Stimulated activated CD4-positive, alpha-beta T cell treated with anti-CD3 and anti-CD28 coated beads, Interleukin-2, amount 100 ng/mL, for 48 hours (primary cell): ENCODE measurements at regions not wholly inside any gene's neighbourhood (a gene's known extent, or its start where the extent isn't known, plus 50 kb on each side); places are given as distances from the start of the nearest gene placed in this dataset.

Experiments
- DNase-seq, 2 donors: peaks; one replicate each; pipeline ENCODE4 v3.0.0-alpha.2; 2020

DNA sequence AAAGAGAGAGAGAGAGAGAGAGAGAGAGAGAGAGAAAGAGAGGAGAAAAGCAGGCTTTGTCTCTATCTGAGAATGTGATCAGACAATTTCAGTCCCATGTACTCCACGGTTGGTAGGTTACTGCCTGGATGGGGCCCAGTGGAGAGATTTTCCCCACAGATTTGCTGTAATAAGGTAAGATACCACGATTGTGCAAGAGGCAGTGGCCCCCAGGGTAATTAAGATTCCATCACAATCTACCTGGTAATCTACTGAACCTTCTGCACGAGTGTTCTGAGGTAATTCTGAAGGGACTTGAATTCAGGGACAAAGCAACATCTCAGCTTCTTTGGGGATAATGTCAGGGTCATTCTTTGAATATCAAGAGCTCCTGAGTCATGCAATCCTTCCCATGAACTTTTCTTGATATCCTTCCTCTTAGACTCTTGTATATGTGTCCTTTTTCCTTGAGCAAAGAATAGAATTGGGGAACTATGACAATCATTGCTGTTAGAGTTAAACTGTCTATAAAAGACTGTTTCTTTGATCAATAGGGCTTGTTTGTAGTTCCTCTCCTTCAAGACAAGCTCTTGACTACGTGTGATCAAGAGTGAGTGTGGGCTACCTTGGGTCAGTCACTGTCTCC, 306.6 kb downstream of the MAF start:
- no peak for DNase-seq

DNA sequence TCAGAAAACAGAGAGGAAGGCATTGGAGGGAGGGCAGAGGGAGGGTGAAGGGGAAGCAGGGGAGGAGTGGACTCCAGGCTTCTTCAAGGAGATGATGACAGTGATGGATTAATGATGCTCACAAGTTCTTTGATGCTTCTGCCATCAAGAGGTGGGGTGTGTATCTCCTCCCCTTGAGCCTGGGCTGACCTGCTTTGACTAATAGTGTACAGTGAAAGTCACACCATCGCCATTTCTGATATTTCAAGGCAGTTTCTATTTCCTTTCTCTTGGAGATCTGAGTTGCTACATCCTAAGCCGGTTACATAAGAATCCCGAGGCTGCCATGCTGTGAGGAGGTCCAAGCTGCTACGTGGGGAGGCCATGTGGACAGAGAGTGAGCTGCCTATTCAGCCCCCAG, 312.5 kb downstream of the MAF start:
- DNase-seq = no peak

DNA sequence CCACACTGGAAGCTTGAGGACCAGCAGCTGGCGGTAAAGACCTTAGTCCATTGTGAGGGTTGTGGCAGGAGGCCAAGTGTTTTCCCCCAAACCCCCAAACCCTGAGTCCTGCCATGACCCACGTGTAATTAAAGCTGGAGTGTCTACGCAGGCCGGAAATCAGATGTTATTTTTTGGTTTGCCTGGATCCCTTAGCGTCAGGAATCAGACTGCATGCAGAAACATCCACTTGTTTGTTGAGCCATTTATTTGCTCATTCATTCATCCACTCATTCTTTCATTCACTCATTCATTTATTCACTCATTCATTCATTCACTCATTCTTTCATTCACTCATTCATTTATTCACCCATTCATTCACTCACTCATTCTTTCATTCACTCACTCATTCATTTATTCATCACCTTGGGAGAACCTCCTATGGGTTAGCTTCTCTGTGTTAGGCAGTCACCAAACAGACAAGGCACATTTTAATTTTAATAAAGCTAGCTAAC, 313.1 kb downstream of the MAF start:
- no peak for DNase-seq

DNA sequence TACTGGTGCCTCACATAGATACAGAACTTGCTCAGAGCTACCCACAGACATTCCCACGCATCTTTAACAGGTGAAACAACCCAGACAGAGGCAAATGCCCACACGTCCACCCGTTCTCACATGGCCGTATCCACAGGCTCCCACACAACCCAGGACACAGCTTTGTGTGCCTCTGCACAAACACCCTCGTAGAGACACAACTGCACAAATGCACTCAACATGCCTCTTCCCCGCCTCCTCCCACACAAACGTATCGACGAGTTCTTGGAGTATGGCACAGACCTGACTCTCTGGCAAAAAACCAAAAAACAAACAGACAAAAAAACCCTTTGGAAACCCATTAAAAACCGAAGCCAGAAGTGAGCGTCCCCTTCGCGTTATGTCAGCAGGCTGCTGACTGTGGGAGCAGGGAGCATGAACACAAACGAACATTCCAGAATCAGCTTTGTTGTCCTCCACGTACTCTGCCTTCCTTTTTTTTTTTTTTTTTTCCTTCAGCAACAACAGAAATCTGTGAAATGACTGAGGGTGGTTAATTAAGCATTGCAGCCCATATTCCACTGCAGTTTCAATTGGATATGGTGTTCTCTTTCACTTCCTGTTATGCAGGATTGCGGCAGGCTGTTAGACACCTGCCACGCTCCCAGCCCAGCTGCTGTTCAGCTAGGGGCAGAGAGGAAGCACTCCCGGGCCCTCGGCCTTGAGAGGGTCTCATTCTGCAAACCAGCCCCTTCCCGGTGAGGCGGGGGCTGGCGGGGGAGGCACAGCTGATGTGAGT, 313.7 kb downstream of the MAF start:
- DNase-seq = no peak

DNA sequence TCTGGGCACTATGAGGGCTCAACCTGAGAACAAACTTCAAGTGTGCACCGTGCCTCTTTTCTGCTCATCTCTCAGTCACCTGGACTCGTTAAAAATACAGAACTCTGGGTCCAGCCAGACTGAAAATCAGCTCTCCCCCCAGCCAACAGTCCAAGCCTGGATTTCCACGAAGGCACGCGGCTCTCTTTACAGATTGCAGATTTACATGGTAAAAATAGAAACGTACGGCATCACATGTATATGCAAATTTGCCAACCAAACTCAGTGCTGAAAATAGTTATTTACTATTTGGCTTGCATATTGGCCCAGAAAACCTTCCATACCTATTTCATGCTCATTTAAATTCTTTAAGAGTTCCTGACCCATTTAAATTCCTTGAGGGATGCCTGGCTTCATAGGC, 315.8 kb downstream of the MAF start:
- DNase-seq = no peak

DNA sequence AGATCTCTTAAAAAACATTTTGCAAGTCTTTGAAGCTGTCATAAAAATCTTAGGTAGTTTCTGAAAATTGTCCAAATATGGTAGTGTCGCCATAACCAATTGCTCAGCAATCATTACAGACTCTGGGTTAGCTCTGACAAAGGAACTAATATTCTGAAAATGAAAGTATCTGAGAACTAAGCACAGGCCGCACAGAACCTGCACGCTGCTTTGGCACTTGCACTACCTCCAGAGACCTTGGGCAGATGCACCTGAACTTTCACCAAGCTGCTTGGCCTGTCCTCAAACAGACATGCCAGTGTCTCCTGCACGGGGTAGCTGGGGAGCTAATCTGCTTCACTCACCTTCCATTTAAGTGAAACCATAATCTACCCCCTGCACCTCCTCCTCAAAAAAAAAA, 317.0 kb downstream of the MAF start:
- no peak for DNase-seq

DNA sequence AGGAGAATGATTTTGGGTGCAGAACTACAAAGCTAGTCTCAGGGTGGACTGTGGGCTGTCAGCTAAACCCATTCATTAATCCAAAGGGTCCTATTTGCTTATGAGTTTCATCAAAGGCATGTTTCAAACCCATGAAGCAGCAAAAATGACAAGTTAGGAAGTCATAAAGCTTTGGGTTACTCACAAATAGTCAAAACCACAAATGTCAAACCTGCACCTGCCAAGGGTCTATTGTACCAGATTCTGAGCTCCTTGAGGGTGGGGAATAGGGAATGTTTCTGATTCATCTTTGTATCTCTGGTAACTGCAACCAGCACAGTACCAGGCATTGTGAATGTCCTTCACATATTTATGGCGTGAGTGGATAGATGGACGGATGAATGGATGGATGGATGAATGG, 317.7 kb downstream of the MAF start:
- DNase-seq = no peak

DNA sequence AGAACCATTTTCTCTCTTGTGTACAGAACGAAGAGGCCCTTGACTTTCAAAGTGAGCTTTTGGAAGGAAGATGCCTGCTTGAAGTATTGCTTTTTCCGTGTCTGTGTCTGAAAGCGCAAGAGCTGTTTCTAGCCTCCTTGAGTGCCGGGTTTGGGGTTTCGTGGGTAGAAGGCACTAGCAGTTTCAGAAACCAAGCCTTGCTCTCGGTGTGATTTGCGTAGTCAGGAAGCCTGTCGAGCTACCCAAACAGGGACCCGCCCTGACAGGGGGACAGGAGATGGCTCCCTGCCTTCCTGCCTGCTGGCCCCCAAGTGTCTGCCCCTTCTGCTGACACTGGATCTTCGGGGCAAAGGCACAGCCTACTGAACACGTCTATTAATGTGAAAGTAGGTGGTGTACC, 322.0 kb downstream of the MAF start:
- DNase-seq = peak; percentile 56 to 58

DNA sequence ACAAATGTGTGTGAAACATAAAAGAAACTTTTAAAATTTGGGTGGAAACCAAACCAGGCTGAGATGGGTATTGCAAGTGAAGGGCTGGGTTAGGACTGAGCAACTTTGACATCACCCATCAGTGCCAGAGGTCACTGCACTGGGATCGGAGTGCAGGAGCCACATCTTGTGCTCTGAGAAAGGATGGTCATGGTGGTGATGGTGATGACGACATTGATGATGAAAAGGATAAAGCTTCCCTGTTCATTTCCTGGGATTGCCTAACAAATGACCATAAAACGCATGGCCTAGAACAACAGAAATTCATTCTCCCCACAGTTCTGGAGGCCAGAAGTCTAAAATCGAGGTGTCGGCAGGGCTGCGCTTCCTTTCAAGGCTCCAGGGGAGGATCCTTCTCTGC, 324.0 kb downstream of the MAF start:
- DNase-seq = no peak

DNA sequence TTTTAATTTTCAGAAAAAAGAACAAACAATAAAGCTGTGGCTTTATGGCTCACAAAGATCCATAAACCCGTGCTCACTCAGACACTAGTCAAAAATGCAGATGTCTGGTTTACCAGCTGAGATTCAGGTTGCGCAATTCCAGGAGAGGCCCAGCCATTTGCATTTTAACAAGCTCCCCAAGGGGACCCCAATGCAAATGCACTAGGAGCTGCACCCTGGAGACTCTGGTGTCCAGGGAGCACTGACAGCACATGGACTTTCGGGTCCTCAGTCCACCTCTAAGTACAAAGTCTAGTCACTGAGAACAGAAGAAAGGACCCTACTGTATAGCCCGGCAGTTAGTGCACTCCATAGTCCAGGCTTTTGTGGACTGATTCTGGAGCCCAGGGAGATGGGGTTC, 326.3 kb downstream of the MAF start:
- DNase-seq = no peak

DNA sequence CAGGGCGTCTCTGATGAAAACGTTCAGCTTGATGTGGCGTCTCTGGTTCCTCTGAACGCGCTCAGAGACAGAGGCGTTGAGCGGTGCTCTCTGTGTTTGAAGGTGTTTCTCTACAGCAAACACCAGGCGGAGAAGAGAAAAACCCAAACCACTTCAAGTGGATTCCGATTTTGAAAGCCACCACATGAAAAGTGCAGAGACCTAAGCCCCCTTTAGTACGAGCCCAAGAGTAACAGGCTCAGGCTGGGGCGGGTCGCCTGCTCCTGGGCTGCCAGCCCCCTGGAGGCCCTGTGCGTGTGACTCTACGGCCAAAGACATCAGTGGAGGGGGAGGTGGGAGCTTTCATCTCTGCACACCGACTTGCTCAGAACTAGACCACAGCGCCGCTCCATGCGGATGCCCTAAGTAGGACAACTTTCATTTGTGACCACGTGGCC, 328.4 kb downstream of the MAF start:
- DNase-seq = peak; percentile 61

DNA sequence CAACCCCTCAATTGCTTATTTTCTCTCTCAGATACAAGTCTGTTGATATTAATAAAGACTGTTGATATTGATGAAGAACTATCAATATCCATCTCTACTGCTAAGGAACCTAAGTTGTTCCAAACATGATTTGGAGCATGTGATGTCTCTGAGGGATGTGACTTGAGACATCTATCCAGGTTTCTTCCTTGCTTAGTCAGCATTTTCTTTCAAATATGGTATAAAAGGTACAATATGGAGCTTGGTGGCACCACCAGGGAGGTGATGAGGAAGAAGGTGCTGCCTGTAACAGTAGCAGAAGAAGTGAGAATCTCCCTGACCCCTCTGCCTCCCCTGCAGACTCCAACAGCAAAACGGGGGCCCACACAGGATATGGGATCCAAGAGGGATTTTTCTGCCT, 329.0 kb downstream of the MAF start:
- DNase-seq = no peak

DNA sequence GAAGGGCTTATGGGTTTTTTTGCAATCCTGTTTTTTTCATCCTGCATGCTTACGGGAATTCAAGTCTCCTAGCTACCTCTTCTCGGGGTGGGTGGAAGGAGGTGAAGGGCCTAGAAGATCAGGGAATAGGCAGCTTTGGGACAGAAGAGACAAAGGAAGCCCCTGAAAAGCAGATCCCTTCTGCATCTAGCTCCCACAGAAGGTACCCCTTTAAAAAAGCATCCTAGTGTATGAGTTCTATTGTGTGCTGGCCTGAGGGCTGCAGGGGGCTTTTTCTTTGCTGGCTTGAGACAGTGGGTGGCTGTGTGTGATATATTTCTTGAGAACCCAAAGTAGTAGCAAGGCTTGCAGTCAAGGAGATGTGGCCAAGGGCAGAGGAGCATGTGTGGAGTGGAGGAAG, 330.5 kb downstream of the MAF start:
- DNase-seq = no peak

DNA sequence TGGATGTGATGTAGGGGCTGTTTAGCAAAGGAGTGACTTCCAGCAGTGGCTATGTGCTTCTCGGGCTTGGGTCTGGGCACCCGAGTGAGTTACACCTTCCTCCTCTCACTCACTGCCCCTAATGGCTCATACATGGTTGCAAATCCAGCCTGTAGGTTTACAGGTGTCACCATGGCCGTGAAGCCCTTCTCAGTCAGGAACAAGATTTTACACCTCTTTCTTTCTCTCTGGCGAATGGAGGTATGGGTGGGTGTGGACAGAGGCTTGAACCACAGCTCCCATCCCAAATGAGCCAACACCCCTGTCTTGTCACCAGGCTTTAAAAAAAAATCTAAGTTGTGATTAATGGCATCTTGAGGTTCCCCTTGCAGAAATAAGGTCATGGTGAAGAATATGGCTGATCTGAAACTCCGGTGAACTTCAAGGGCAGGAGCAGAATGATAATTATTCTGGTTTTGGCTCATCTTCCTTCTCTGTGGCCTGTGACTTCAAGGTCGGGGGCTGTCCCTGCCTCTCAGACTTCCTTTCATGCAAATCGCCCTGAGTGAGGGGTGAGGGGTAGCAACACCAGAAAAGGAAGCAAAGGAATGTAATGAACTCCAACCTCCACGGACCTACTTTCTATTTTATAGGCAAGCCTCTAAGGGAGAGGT, 331.2 kb downstream of the MAF start:
- DNase-seq = peak; percentile 58 to 63

DNA sequence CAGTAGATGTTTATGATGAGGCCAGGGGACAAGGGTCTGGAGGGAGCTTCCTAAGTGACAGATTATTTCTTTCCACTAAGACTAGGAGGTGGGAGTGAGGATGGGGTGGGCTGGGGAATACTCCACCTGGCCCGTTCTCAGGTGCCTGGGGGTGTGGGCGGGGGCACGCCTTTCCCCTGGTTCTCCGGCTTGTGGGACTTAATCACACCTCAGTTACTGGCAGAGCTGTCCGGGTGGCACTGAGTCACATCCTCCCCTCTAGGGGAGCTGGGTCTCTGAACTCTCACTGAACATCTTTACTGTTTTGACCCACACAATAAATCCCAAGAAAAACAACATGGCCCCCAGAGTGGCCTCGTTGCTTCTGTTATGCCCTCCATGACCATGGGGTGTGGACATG, 332.8 kb downstream of the MAF start:
- DNase-seq = peak in 1 of 2 donors; percentile 60

DNA sequence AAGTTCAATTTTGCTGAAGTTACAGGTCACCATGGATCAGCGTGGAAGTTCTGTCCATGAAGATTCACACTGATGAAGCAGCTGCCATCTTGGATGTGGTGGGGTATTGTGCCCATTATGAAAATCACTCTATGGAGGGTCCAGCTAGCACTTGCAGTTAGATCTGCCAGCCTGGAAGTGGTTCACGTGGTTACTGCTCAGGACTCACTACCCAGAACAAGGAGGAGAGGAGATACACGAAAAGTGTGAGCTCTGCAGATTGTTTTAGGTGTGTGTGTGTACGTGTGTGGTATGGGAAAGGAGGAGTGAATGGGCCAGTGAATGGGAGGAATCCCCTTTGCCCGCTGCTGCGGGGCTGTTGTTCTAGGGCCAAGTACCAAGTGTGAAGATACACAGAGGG, 333.4 kb downstream of the MAF start:
- no peak for DNase-seq

DNA sequence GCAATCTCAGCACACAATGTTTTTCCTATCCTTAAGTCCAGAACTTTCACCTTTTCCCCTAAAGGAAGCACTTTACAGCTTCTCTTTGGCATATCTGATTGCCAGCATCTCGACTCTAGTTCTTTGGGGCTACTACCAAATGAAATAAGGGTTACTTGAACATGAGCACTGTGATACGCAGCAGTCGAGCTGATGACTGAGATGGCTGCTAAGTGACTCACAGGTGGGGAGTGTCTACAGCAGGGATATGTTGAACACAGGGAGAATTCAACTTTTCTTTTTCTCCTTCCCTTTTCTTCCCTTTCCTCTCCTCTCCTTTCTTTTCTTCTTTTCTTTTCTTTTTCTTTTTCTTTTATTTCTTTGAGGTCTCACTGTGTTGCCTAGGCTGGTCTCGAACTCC, 334.8 kb downstream of the MAF start:
- DNase-seq = no peak

DNA sequence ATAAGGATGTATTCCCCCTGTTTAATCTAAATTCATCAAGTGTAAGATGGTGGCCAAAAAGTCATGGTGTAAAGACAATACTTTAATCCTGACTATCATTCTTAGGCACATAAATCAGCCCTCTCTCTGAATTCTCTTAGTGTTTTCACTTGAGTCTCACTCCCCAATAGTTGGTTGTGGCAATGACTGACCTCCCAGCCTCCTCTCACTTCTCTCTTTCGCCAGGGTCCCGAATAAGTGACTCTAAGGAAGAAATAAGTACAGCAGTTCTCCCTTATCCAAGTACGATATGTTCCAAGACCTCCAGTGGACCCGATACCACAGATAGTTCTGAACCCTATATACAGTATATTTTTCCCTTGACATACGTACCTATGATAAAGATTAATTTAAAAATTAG, 335.3 kb downstream of the MAF start:
- no peak for DNase-seq

DNA sequence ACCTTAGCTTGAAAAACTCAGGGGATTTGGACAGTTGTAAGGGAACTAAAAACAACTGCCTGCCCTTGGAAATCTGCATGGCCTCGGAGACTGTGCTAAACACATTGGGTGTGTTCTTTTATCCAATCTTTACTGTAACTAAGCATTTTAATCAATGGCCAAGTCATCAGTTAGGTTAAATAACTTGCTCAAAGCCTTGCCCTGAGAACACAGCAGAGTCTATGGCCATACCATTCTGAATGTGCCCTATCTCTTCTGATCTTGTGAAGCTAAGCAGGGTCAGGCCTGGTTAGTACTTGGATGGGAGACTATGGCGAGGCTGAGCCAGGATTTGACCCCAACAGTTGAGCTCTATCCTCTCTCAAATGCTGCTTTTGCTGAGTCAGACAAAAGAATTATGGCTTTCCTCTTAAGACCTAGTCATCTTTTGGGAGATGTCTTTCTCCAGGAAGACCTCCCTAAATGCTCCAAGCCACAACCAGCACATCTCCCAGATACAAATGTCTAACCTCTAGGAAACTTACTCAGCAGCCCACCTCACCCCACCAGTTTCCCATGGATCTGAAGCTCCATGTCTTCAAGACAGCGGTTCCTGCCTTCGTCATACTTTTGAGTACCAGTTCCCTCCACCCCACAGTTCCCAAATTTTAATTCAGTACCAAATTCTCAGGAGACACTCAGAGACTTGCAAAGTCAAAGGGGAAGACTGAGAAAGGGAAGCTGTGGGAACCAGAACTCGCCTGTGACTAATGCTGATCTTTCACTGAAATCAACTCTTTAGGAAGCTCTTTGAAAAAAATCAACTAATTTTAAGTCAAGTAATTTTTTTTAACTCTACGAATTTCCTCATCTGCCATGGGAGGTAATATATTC, 336.1 kb downstream of the MAF start:
- no peak for DNase-seq

DNA sequence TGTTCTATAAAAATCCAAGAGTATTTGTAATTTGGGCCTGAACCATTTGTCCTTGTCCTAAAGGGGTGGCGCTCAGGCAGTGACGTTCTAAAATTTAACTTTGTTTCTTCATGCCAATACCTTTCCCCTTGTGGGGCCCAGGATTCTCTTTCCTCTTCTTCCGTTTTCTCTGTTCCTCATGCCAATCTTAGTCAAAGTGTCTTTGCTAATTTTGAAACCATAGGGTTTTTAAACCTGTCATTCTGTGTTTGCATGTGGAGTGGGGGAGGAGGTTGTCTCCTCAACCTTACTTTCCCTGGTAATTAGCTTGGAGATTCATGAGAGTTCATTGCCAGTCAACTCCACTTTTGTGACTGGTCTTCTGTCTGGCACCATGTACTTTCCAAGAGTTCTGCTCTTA, 337.1 kb downstream of the MAF start:
- DNase-seq = no peak
